Sigmoid colon (tissue), 4 donors: ENCODE measurements at regions not wholly inside any gene's neighbourhood (a gene's known extent, or its start where the extent isn't known, plus 50 kb on each side); places are given as distances from the start of the nearest gene placed in this dataset.

Experiments
- CTCF ChIP-seq, 4 experiments: fragments of 450-650 bp in 3 of 4; fragments of 200-600 bp in 1 of 4; IDR thresholded peaks; one replicate each; pipeline ENCODE4 v1.5.1; 2016 to 2019; ENCODE audit warnings: antibody characterized with exemption in 4 of 4, mild to moderate bottlenecking in 3 of 4, moderate library complexity in 2 of 4
- POLR2A ChIP-seq, 2 donors: fragments of 450-650 bp; IDR thresholded peaks; one replicate each; pipeline ENCODE4 v1.6.1; 2016; ENCODE audit warnings: antibody characterized with exemption in 2 of 2, mild to moderate bottlenecking in 2 of 2, moderate library complexity in 2 of 2
- POLR2AphosphoS5 ChIP-seq, 4 donors: sonication (generic); formaldehyde crosslinking; IDR thresholded peaks; one replicate each; pipeline ENCODE4 v1.6.1; 2017; ENCODE audit warnings: antibody characterized with exemption in 4 of 4

- TF ChIP-seq CTCF (IDR thresholded peaks at IDR 0.05) (no peak), POLR2A (IDR thresholded peaks at IDR 0.05) (no peak), POLR2AphosphoS5 (IDR thresholded peaks at IDR 0.05) (no peak)
Observed at GRCh38 chr12:34396006-34396860, 373.9 kb downstream of the ALG10 start.
